8988T (cell line): ENCODE measurements at regions not wholly inside any gene's neighbourhood (a gene's known extent, or its start where the extent isn't known, plus 50 kb on each side); places are given as distances from the start of the nearest gene placed in this dataset.

ENCODE experiments used
- DNase-seq: peaks from one replicate; pipeline ENCODE4 v3.0.0; 2011

- no peak for DNase-seq
Observed at GRCh38 chr2:8076448-8077342, 605.2 kb upstream of the ID2 start.

- DNase-seq: no peak
Observed at GRCh38 chr2:8078705-8079104, 603.2 kb upstream of the ID2 start.

GRCh38 chr2:8080063-8080462 is 601.8 kb upstream of the ID2 start:
- no peak for DNase-seq

GRCh38 chr2:8081130-8081529 is 600.7 kb upstream of the ID2 start:
- DNase-seq: no peak

- no peak for DNase-seq
Observed at GRCh38 chr2:8082840-8083239, 599.0 kb upstream of the ID2 start.

- no peak for DNase-seq
Observed at GRCh38 chr2:8086357-8086756, 595.5 kb upstream of the ID2 start.

- DNase-seq: no peak
Observed at GRCh38 chr2:8086796-8087479, 594.9 kb upstream of the ID2 start.

- DNase-seq: no peak
Observed at GRCh38 chr2:8087480-8087840, 594.4 kb upstream of the ID2 start.

GRCh38 chr2:8088810-8089209 is 593.0 kb upstream of the ID2 start:
- DNase-seq: no peak

GRCh38 chr2:8089596-8089995 is 592.3 kb upstream of the ID2 start:
- DNase-seq: no peak

GRCh38 chr2:8090748-8091700 is 590.8 kb upstream of the ID2 start:
- DNase-seq: no peak

GRCh38 chr2:8094526-8094925 is 587.3 kb upstream of the ID2 start:
- no peak for DNase-seq

- no peak for DNase-seq
Observed at GRCh38 chr2:8095978-8096377, 585.9 kb upstream of the ID2 start.

GRCh38 chr2:8096484-8096883 is 585.4 kb upstream of the ID2 start:
- DNase-seq: no peak

GRCh38 chr2:8098476-8099266 is 583.2 kb upstream of the ID2 start:
- DNase-seq: no peak

- DNase-seq: no peak
Observed at GRCh38 chr2:8099267-8099582, 582.6 kb upstream of the ID2 start.

GRCh38 chr2:8101614-8102277 is 580.1 kb upstream of the ID2 start:
- no peak for DNase-seq

- DNase-seq: no peak
Observed at GRCh38 chr2:8102470-8102869, 579.4 kb upstream of the ID2 start.

GRCh38 chr2:8103085-8103708 is 578.7 kb upstream of the ID2 start:
- no peak for DNase-seq

- no peak for DNase-seq
Observed at GRCh38 chr2:8107150-8107549, 574.7 kb upstream of the ID2 start.

GRCh38 chr2:8107621-8108378 is 574.1 kb upstream of the ID2 start:
- DNase-seq: no peak
